ENCODE measurements at regions not wholly inside any gene's neighbourhood (a gene's known extent, or its start where the extent isn't known, plus 50 kb on each side); places are given as distances from the start of the nearest gene placed in this dataset.

GRCh38 chrX:8313844-8314243 lies 142.8 kb upstream of the VCX2 start:
- H3F3A ChIP-seq (ENCODE audit: insufficient read depth, low read length), result no peaks in the 10 kb centered on the region
- H3K4me2 ChIP-seq (ENCODE audit: low read depth, low read length), result no peak overlapping the region
- TF ChIP-seq CTCF (IDR thresholded peaks at IDR 0.05; ENCODE audit: low read length), result no peak
- TF ChIP-seq EZH2 (optimal IDR thresholded peaks at IDR 0.05; ENCODE audit: low read depth, low read length), result no peak
- no peak for TF ChIP-seq EZH2phosphoT487 (IDR thresholded peaks at IDR 0.05; ENCODE audit: low read length)
- H3K27ac ChIP-seq (ENCODE audit: low read length), result no peak overlapping the region
- no peak for DNase-seq
- H3K9ac ChIP-seq (ENCODE audit: low read length), result no peak overlapping the region
- no peaks in the 10 kb centered on the region for H3K9me2 ChIP-seq (replicated peaks; ENCODE audit: insufficient read depth, low read length)
- no peaks in the 10 kb centered on the region for H3K27me3 ChIP-seq (replicated peaks; ENCODE audit: insufficient read depth, low read length)
- no peak overlapping the region for H3K4me3 ChIP-seq (ENCODE audit: low read length)
- H3K9me3 ChIP-seq (replicated peaks; ENCODE audit: insufficient read depth, low read length), result no peaks in the 10 kb centered on the region
- H4K20me1 ChIP-seq (ENCODE audit: insufficient read depth, low read length), result no peaks in the 10 kb centered on the region
- no peaks in the 10 kb centered on the region for H3K36me3 ChIP-seq (replicated peaks; ENCODE audit: insufficient read depth, low read length)
- H3K4me1 ChIP-seq (ENCODE audit: low read length), result no peaks in the 10 kb centered on the region
- no peak overlapping the region for H2AFZ ChIP-seq (ENCODE audit: low read length)
- no peaks in the 10 kb centered on the region for H3K79me2 ChIP-seq (ENCODE audit: low read length)

DNA sequence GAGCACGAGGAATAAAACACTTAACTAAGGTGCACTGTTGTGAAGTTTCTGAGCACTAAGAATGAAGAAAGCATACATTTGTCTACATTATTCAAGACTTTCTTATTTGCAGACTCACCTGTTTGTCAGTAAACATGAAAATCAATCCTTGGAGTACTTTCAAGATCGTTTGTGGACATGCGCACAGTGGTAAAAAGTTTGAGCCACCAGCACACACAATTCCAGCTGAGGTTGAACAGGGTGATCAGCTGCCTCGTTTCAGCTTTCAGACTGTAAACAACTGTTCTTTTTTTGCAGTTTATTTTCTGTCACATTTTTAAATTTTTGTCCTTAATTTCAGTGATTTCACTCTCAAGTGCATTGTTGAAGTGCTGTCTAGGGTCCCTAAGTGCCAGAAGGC lies 143.8 kb upstream of the VCX2 start:
- H3F3A ChIP-seq (ENCODE audit: insufficient read depth, low read length), result no peaks in the 10 kb centered on the region
- H3K27me3 ChIP-seq (replicated peaks; ENCODE audit: insufficient read depth, low read length), result no peaks in the 10 kb centered on the region
- H3K9ac ChIP-seq (ENCODE audit: low read length), result no peak overlapping the region
- H3K4me2 ChIP-seq (ENCODE audit: low read depth, low read length), result no peak overlapping the region
- H3K4me3 ChIP-seq (ENCODE audit: low read length), result no peak overlapping the region
- no peak overlapping the region for H3K27ac ChIP-seq (ENCODE audit: low read length)
- no peaks in the 10 kb centered on the region for H3K4me1 ChIP-seq (ENCODE audit: low read length)
- H4K20me1 ChIP-seq (ENCODE audit: insufficient read depth, low read length), result no peaks in the 10 kb centered on the region
- H3K9me2 ChIP-seq (replicated peaks; ENCODE audit: insufficient read depth, low read length), result no peaks in the 10 kb centered on the region
- no peaks in the 10 kb centered on the region for H3K9me3 ChIP-seq (replicated peaks; ENCODE audit: insufficient read depth, low read length)
- H2AFZ ChIP-seq (ENCODE audit: low read length), result no peak overlapping the region
- H3K36me3 ChIP-seq (replicated peaks; ENCODE audit: insufficient read depth, low read length), result no peaks in the 10 kb centered on the region
- no peaks in the 10 kb centered on the region for H3K79me2 ChIP-seq (ENCODE audit: low read length)
- TF ChIP-seq CTCF (IDR thresholded peaks at IDR 0.05; ENCODE audit: low read length) (no peak), EZH2phosphoT487 (IDR thresholded peaks at IDR 0.05; ENCODE audit: low read length) (no peak), EZH2 (optimal IDR thresholded peaks at IDR 0.05; ENCODE audit: low read depth, low read length) (no peak)
- DNase-seq, result no peak

GRCh38 chrX:8319359-8319758 lies 145.3 kb upstream of the VCX3B start:
- Histone ChIP-seq H3K9ac (ENCODE audit: low read length) (no peak overlapping the region), H3K9me2 (replicated peaks; ENCODE audit: insufficient read depth, low read length) (no peaks in the 10 kb centered on the region), H3K4me3 (ENCODE audit: low read length) (no peak overlapping the region), H3K79me2 (ENCODE audit: low read length) (no peaks in the 10 kb centered on the region), H3K9me3 (replicated peaks; ENCODE audit: insufficient read depth, low read length) (no peaks in the 10 kb centered on the region), H3K4me2 (ENCODE audit: low read depth, low read length) (no peak overlapping the region), H3K27ac (ENCODE audit: low read length) (no peak overlapping the region), H3F3A (ENCODE audit: insufficient read depth, low read length) (no peaks in the 10 kb centered on the region), H4K20me1 (ENCODE audit: insufficient read depth, low read length) (no peaks in the 10 kb centered on the region), H2AFZ (ENCODE audit: low read length) (no peak overlapping the region), H3K27me3 (replicated peaks; ENCODE audit: insufficient read depth, low read length) (no peaks in the 10 kb centered on the region), H3K4me1 (ENCODE audit: low read length) (no peaks in the 10 kb centered on the region), H3K36me3 (replicated peaks; ENCODE audit: insufficient read depth, low read length) (no peaks in the 10 kb centered on the region)
- TF ChIP-seq CTCF (IDR thresholded peaks at IDR 0.05; ENCODE audit: low read length) (no peak), EZH2 (optimal IDR thresholded peaks at IDR 0.05; ENCODE audit: low read depth, low read length) (no peak), EZH2phosphoT487 (IDR thresholded peaks at IDR 0.05; ENCODE audit: low read length) (no peak)
- DNase-seq, result no peak
